Calu3 (cell line): ENCODE measurements at regions not wholly inside any gene's neighbourhood (a gene's known extent, or its start where the extent isn't known, plus 50 kb on each side); places are given as distances from the start of the nearest gene placed in this dataset.

Experiments used
- BruUV-seq: library from RNA; stranded (reverse); fragments of 400-500 nt; replicated peaks from 2 replicates; lab custom pipeline; 2021; lab: Mats Ljungman, UMichigan
- CTCF ChIA-PET: fragments of 300-600 bp; sonication (Branson Sonifier 250); formaldehyde crosslinking; loops from one replicate; lab custom pipeline; 2022; ENCODE audit warnings: antibody characterized with exemption; lab: Charles Lee
- DNase-seq: peaks from one replicate; pipeline ENCODE4 v3.0.0; 2022
- H3K27ac Mint-ChIP-seq: one replicate; pipeline ENCODE4 v1.8.0; 2022; ENCODE audit warnings: mixed read lengths; ENCODE audit not compliant: unreplicated experiment
- H3K27me3 Mint-ChIP-seq: one replicate; pipeline ENCODE4 v1.8.0; 2022; ENCODE audit warnings: mixed read lengths; ENCODE audit not compliant: unreplicated experiment
- H3K36me3 Mint-ChIP-seq: one replicate; pipeline ENCODE4 v1.8.0; 2022; ENCODE audit warnings: mild to moderate bottlenecking, moderate library complexity, mixed read lengths; ENCODE audit not compliant: insufficient read depth, unreplicated experiment
- H3K4me1 Mint-ChIP-seq: one replicate; pipeline ENCODE4 v1.8.0; 2022; ENCODE audit warnings: mild to moderate bottlenecking, low read depth, mixed read lengths; ENCODE audit not compliant: unreplicated experiment
- H3K4me3 Mint-ChIP-seq: one replicate; pipeline ENCODE4 v1.8.0; 2022; ENCODE audit warnings: mild to moderate bottlenecking, low read depth, moderate library complexity, mixed read lengths; ENCODE audit not compliant: unreplicated experiment
- H3K9me3 Mint-ChIP-seq: one replicate; pipeline ENCODE4 v1.8.0; 2022; ENCODE audit warnings: low read depth, mixed read lengths; ENCODE audit not compliant: unreplicated experiment
- CTCF ChIP-seq: fragments of 200-600 bp; IDR thresholded peaks from one replicate; pipeline ENCODE4 v1.8.0; 2022; ENCODE audit warnings: antibody characterized with exemption; ENCODE audit not compliant: unreplicated experiment
- intact Hi-C: fragments of 100-400 bp; cut with micrococcal nuclease; formaldehyde crosslinking; loops from one replicate; pipeline ENCODE4 v1.10.0; 2022; ENCODE audit not compliant: unreplicated experiment

DNA sequence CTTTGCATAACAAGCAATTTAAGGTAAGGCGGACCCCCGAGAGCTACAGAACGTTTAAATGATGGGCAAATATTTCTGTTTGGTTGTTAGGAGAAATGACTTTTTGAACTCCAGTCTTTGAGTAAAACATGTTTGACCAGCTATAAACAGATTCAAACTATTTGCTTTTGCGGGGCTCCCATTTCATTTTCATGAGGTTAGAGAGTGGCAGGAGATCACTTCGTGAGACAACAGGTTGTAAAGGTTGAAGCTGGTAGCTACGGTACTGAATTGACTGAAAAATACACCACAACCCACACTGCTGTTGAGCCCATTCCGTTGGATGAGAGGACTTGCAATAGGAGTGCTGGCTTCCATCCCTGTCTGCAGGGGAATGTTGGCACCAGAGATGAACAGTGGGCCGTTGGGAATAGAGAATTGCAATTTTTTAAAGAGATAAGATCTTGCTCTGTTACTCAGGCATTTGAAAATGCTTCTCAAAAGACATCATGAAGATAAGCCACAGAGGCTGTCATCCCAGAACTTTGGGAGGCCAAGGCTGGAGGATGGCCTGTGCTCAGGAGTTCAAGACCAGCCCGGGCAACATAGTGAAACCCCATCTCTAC lies 65.7 kb upstream of the CARD11 start:
- Mint-ChIP-seq H3K27ac (peak overlapping the region; percentile 96), H3K27me3 (peaks cover under 1% of the 10 kb centered on the region), H3K9me3 (peaks cover 7% of the 10 kb centered on the region), H3K4me1 (peaks cover 54% of the 10 kb centered on the region), H3K4me3 (no peak overlapping the region), H3K36me3 (peaks cover 14% of the 10 kb centered on the region)
- no peak for DNase-seq
- CTCF ChIA-PET = interaction anchor here (0.6 kb wide), 1 partner anchor 77 kb away, joined by 5 read pairs; no protein-coding TSS in a partner anchor
- no TSS peak for BruUV-seq
- TF ChIP-seq CTCF = no peak
- intact Hi-C loops = no loop called here

DNA sequence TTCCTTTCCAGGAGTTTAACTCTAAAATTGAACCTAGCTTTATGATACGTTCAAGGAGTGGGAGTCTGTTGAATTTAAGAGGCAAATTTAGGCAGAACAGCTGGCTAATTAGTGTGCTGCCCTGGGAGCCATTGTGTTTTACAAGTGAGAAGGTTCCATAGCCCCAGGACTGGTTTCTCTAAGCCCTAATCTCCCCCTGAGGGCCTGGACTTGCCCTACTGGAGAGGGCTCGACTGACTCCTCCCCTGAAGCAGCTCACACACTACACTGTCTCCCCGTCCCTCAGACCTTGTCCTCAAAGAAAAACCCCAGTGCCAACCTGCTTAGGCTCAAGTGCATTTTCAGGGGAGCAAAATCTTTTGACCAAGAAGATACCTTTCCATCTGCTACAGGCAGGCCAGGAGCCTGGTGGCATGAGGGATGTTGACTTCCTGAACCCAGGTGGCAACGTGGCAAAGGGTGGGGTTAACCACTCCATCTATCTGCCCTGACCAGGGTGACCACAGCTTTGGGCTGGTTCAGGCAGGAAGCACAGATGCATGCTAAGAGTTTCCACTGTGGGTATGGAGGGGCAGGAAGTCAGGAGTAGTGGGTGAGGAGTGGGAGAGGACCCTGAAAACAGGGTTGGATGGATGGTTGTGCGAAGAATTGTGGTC lies 68.9 kb upstream of the CARD11 start:
- H3K27ac Mint-ChIP-seq = no peak overlapping the region
- H3K27me3 Mint-ChIP-seq = peaks cover 33% of the 10 kb centered on the region
- no peak overlapping the region for H3K4me3 Mint-ChIP-seq
- H3K9me3 Mint-ChIP-seq = peaks cover 7% of the 10 kb centered on the region
- no TSS peak for BruUV-seq
- intact Hi-C loops = no loop called here
- peaks cover 9% of the 10 kb centered on the region for H3K36me3 Mint-ChIP-seq
- DNase-seq = no peak
- no peak for TF ChIP-seq CTCF
- peaks cover 35% of the 10 kb centered on the region for H3K4me1 Mint-ChIP-seq
- CTCF ChIA-PET = no interaction called here

DNA sequence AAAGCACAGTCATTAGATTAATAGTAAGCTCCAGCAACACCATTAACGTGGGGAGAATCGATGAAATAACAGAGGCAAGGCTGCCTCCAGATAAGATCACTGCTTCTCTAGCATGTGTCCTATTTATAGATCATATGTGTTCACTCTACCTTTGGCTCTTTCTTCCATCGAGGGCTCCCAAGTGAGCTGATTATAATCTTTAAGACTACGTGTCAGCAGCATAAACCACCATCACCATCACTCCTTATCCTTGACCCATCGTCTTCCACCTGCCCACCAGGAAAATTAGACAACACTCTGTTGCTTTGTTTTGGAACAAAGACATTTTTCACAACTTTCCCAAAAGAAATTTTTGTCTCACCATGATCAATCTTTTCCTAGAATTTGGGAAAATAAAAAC lies 71.2 kb upstream of the CARD11 start:
- no peak overlapping the region for H3K4me3 Mint-ChIP-seq
- CTCF ChIA-PET = interaction anchor here (0.6 kb wide), 1 partner anchor 48 kb away, joined by 3 read pairs; no protein-coding TSS in a partner anchor
- DNase-seq = no peak
- no peaks in the 10 kb centered on the region for H3K36me3 Mint-ChIP-seq
- peaks cover 45% of the 10 kb centered on the region for H3K27me3 Mint-ChIP-seq
- intact Hi-C loops = no loop called here
- H3K9me3 Mint-ChIP-seq = peaks cover 5% of the 10 kb centered on the region
- BruUV-seq = no TSS peak
- peaks cover 16% of the 10 kb centered on the region for H3K4me1 Mint-ChIP-seq
- no peak overlapping the region for H3K27ac Mint-ChIP-seq
- TF ChIP-seq CTCF = no peak

DNA sequence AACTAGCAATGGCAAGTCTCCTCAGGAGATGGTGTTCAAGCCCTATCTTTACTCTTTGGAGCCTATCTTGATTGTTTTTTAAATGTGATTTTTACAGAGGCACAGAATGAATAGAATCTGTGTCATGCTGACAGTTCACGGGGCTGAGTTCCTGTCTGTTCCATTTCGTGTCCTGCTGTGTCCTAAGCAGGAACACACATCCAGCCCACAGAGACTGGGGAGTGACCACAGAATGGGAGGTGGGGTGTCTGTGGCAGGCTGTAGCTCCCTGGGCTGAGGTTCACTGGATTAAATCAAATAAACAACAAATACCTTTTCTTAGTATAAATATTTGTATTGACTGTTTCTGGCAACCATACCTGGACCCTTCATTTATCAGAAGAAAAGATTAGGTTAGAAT lies 73.4 kb upstream of the CARD11 start:
- Mint-ChIP-seq H3K4me1 (peaks cover 6% of the 10 kb centered on the region), H3K27me3 (peaks cover 56% of the 10 kb centered on the region), H3K9me3 (peaks cover 10% of the 10 kb centered on the region), H3K27ac (no peak overlapping the region), H3K4me3 (no peak overlapping the region), H3K36me3 (no peaks in the 10 kb centered on the region)
- CTCF ChIA-PET = interaction anchor here (0.6 kb wide), 2 partner anchors 22 to 1263 kb away, joined by 3 to 5 read pairs; no protein-coding TSS in a partner anchor
- TF ChIP-seq CTCF = no peak
- DNase-seq = no peak
- intact Hi-C loops = no loop called here
- BruUV-seq = no TSS peak
